SH-SY5Y (cell line): ENCODE measurements at regions not wholly inside any gene's neighbourhood (a gene's known extent, or its start where the extent isn't known, plus 50 kb on each side); places are given as distances from the start of the nearest gene placed in this dataset.

Experiments used
- GATA2 ChIP-seq: IDR thresholded peaks from 2 replicates; pipeline ENCODE4 v1.6.1; 2011; ENCODE audit warnings: mild to moderate bottlenecking, low read depth, low read length
- GATA3 ChIP-seq: IDR thresholded peaks from 2 replicates; pipeline ENCODE4 v1.6.1; 2011; ENCODE audit warnings: low read depth, mild to moderate bottlenecking, low read length, moderate library complexity

GRCh38 chr5:138677782-138678181 is 75.4 kb upstream of the CTNNA1 start:
- no peak for TF ChIP-seq GATA2
- no peak for TF ChIP-seq GATA3
